SK-N-MC (cell line): ENCODE measurements at regions not wholly inside any gene's neighbourhood (a gene's known extent, or its start where the extent isn't known, plus 50 kb on each side); places are given as distances from the start of the nearest gene placed in this dataset.

Experiments
- EZH2 ChIP-seq: fragments of 200-600 bp; sonication (generic); IDR thresholded peaks from one replicate; pipeline ENCODE4 v1.6.1; 2017; ENCODE audit warnings: antibody characterized with exemption
- POLR2AphosphoS5 ChIP-seq: IDR thresholded peaks from 2 replicates; pipeline ENCODE4 v1.6.1; 2012; ENCODE audit warnings: mild to moderate bottlenecking, low read depth, low read length, borderline replicate concordance

DNA sequence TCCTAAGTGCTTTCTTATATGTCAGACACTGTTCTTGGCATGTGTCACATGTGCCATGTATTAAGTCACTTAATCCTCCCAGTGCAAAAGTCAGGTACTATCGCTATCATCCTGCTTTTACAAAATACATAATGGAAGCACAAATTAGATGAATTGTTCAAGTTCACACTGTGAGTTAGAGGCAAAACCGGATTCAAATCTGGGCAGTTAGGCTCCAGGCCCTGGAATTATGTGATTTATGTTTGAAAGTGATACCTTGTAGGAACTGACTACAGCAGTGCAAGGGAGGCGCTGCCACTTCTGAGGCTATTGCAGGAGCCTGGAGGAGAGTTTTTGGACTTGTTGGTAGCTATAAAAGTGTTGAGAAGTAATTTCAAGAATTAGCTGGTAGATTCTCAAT, 358.3 kb downstream of the HLX start:
- TF ChIP-seq POLR2AphosphoS5 (no peak), EZH2 (no peak)
